H9 (cell line): ENCODE measurements at regions not wholly inside any gene's neighbourhood (a gene's known extent, or its start where the extent isn't known, plus 50 kb on each side); places are given as distances from the start of the nearest gene placed in this dataset.

Experiments
- DNase-seq: peaks from one replicate; pipeline ENCODE4 v3.0.0-alpha.2; 2017
- H2AFZ ChIP-seq: one replicate; pipeline ENCODE4 v1.6.1; 2013; ENCODE audit warnings: mild to moderate bottlenecking, low read length, control low read depth, moderate library complexity
- H2AK5ac ChIP-seq: 2 replicates; pipeline ENCODE4 v1.6.1; 2013; ENCODE audit warnings: low read length, control low read depth, mixed read lengths; ENCODE audit not compliant: insufficient read length
- H2BK120ac ChIP-seq: one replicate; pipeline ENCODE4 v1.6.1; 2013; ENCODE audit warnings: low read depth, mild to moderate bottlenecking, low read length, control low read depth, inconsistent platforms; ENCODE audit not compliant: poor library complexity, severe bottlenecking
- H2BK12ac ChIP-seq: 2 replicates; pipeline ENCODE4 v1.6.1; 2013; ENCODE audit warnings: low read length, control low read depth, mixed read lengths, low read depth; ENCODE audit not compliant: insufficient read length
- H2BK15ac ChIP-seq: 2 replicates; pipeline ENCODE4 v1.6.1; 2013; ENCODE audit warnings: low read depth, low read length, control low read depth
- H2BK20ac ChIP-seq: one replicate; pipeline ENCODE4 v1.6.1; 2013; ENCODE audit warnings: low read depth, mild to moderate bottlenecking, low read length, control low read depth, inconsistent platforms; ENCODE audit not compliant: poor library complexity, severe bottlenecking
- H2BK5ac ChIP-seq: 2 replicates; pipeline ENCODE4 v1.6.1; 2013; ENCODE audit warnings: low read length, control low read depth, mixed read lengths; ENCODE audit not compliant: insufficient read length
- H3K14ac ChIP-seq: 2 replicates; pipeline ENCODE4 v1.6.1; 2013; ENCODE audit warnings: low read length, control low read depth; ENCODE audit not compliant: insufficient read depth
- H3K18ac ChIP-seq: 2 replicates; pipeline ENCODE4 v1.6.1; 2013; ENCODE audit warnings: low read depth, mild to moderate bottlenecking, mixed read lengths, low read length, control low read depth; ENCODE audit not compliant: insufficient read length
- H3K23ac ChIP-seq: 2 replicates; pipeline ENCODE4 v1.6.1; 2013; ENCODE audit warnings: low read length, control low read depth, mixed read lengths, low read depth; ENCODE audit not compliant: insufficient read length
- H3K23me2 ChIP-seq: 2 replicates; pipeline ENCODE4 v1.6.1; 2013; ENCODE audit warnings: low read depth, mild to moderate bottlenecking, mixed read lengths, low read length, control low read depth; ENCODE audit not compliant: insufficient read length, poor library complexity, severe bottlenecking
- H3K27ac ChIP-seq: 2 replicates; pipeline ENCODE4 v1.5.1; 2013; ENCODE audit warnings: low read length, control low read depth, mixed read lengths, low read depth; ENCODE audit not compliant: insufficient read length
- H3K27me3 ChIP-seq: 2 replicates; pipeline ENCODE4 v1.6.1; 2013; ENCODE audit warnings: low read length, control low read depth, inconsistent platforms; ENCODE audit not compliant: insufficient read depth
- H3K4ac ChIP-seq: 2 replicates; pipeline ENCODE4 v1.6.1; 2013; ENCODE audit warnings: low read depth, mild to moderate bottlenecking, control low read depth, inconsistent platforms, low read length, moderate library complexity
- H3K4me1 ChIP-seq: 2 replicates; pipeline ENCODE4 v1.6.1; 2013; ENCODE audit warnings: low read length, control low read depth, inconsistent platforms; ENCODE audit not compliant: insufficient read depth
- H3K4me2 ChIP-seq: 2 replicates; pipeline ENCODE4 v1.6.1; 2013; ENCODE audit warnings: low read length, control low read depth, mixed read lengths; ENCODE audit not compliant: insufficient read length, insufficient read depth
- H3K56ac ChIP-seq: 2 replicates; pipeline ENCODE4 v1.6.1; 2013; ENCODE audit warnings: low read depth, mild to moderate bottlenecking, mixed read lengths, low read length, control low read depth; ENCODE audit not compliant: insufficient read length
- H3K79me1 ChIP-seq: 2 replicates; pipeline ENCODE4 v1.6.1; 2013; ENCODE audit warnings: low read depth, mild to moderate bottlenecking, moderate library complexity, low read length, control low read depth, inconsistent platforms; ENCODE audit not compliant: insufficient read depth, poor library complexity, severe bottlenecking
- H3K79me2 ChIP-seq: 2 replicates; pipeline ENCODE4 v1.6.1; 2013; ENCODE audit warnings: low read length, control low read depth, inconsistent platforms; ENCODE audit not compliant: insufficient read depth
- H3K9ac ChIP-seq: 2 replicates; pipeline ENCODE4 v1.6.1; 2013; ENCODE audit warnings: low read length, control low read depth, mixed read lengths; ENCODE audit not compliant: insufficient read length; ENCODE audit errors: extremely low read depth
- H3K9me3 ChIP-seq: one replicate; pipeline ENCODE4 v1.6.1; 2013; ENCODE audit warnings: low read depth, low read length, inconsistent platforms; ENCODE audit not compliant: control insufficient read depth
- H3T11ph ChIP-seq: one replicate; pipeline ENCODE4 v1.6.1; 2013; ENCODE audit warnings: mild to moderate bottlenecking, low read length, control low read depth, inconsistent platforms
- H4K20me1 ChIP-seq: one replicate; pipeline ENCODE4 v1.6.1; 2013; ENCODE audit not compliant: control insufficient read depth, insufficient read length, insufficient read depth
- H4K5ac ChIP-seq: 2 replicates; pipeline ENCODE4 v1.6.1; 2013; ENCODE audit warnings: low read depth, mild to moderate bottlenecking, mixed read lengths, low read length, control low read depth; ENCODE audit not compliant: insufficient read length
- H4K8ac ChIP-seq: replicated peaks from 2 replicates; pipeline ENCODE4 v1.6.1; 2013; ENCODE audit warnings: low read length, control low read depth, mixed read lengths, low read depth; ENCODE audit not compliant: insufficient read length
- H4K91ac ChIP-seq: 2 replicates; pipeline ENCODE4 v1.6.1; 2013; ENCODE audit warnings: low read depth, mild to moderate bottlenecking, moderate library complexity, mixed read lengths, low read length, control low read depth; ENCODE audit not compliant: insufficient read length
- H3K27ac Mint-ChIP-seq, 3 experiments: 2 replicates in 2 of 3; 3 replicates in 1 of 3; pipeline ENCODE4 v1.8.0; 2020 to 2021; ENCODE audit warnings: mixed read lengths in 3 of 3, mild to moderate bottlenecking in 1 of 3, moderate library complexity in 1 of 3
- H3K27me3 Mint-ChIP-seq: 2 replicates; pipeline ENCODE4 v1.8.0; 2021; ENCODE audit warnings: low read depth, mild to moderate bottlenecking, moderate library complexity, mixed read lengths
- H3K36me3 Mint-ChIP-seq, 3 experiments: 2 replicates in 2 of 3; 3 replicates in 1 of 3; pipeline ENCODE4 v1.8.0; 2020 to 2021; ENCODE audit warnings: low read depth in 3 of 3, mixed read lengths in 3 of 3; ENCODE audit not compliant: insufficient read depth in 1 of 3
- H3K4me1 Mint-ChIP-seq, 2 experiments: 2 replicates each; pipeline ENCODE4 v1.8.0; 2020; ENCODE audit warnings: mixed read lengths in 2 of 2
- H3K4me3 Mint-ChIP-seq, 2 experiments: 2 replicates in 1 of 2; 3 replicates in 1 of 2; pipeline ENCODE4 v1.8.0; 2020 to 2021; ENCODE audit warnings: mild to moderate bottlenecking in 2 of 2, mixed read lengths in 2 of 2, moderate library complexity in 1 of 2
- H3K9me3 Mint-ChIP-seq, 2 experiments: 2 replicates in 1 of 2; 3 replicates in 1 of 2; pipeline ENCODE4 v1.8.0; 2020; ENCODE audit warnings: mild to moderate bottlenecking in 2 of 2, mixed read lengths in 2 of 2, moderate library complexity in 1 of 2
- CTCF ChIP-seq: fragments of 200-600 bp; sonication (generic); conservative IDR thresholded peaks from 3 replicates; pipeline ENCODE4 v1.8.0; 2021; ENCODE audit warnings: antibody characterized with exemption, mild to moderate bottlenecking
- WGBS: extraction: QIAGEN DNeasy Blood & Tissue Kit; methylation state at CpG from one replicate; pipeline ENCODE4 v1.1.7; 2013; ENCODE audit warnings: missing lambda C conversion rate, low lambda C conversion rate, mixed read lengths; ENCODE audit not compliant: insufficient read length; ENCODE audit errors: extremely low coverage; 5-methylcytosine and 5-hydroxymethylcytosine counted together

- TF ChIP-seq CTCF, result no peak
- Histone ChIP-seq H3K9me3 (no peaks in the 10 kb centered on the region), H3K27ac (no peak overlapping the region), H2BK5ac (no peak overlapping the region), H3K4me2 (no peak overlapping the region), H3K4ac (no peak overlapping the region), H3K23me2 (no peaks in the 10 kb centered on the region), H2AK5ac (no peak overlapping the region), H3K18ac (no peak overlapping the region), H3K79me1 (no peaks in the 10 kb centered on the region), H4K91ac (no peak overlapping the region), H4K8ac (no peak overlapping the region), H3K9ac (no peak overlapping the region), H3K79me2 (no peaks in the 10 kb centered on the region), H3K27me3 (no peaks in the 10 kb centered on the region), H3K23ac (no peak overlapping the region), H2BK12ac (no peak overlapping the region), H3K14ac (no peak overlapping the region), H2AFZ (no peak overlapping the region), H4K5ac (no peak overlapping the region), H3K56ac (no peak overlapping the region), H3K4me1 (no peaks in the 10 kb centered on the region), H2BK20ac (no peak overlapping the region), H4K20me1 (no peaks in the 10 kb centered on the region), H3T11ph (no peak overlapping the region), H2BK15ac (no peak overlapping the region), H2BK120ac (no peak overlapping the region)
- H3K4me3 Mint-ChIP-seq, result no peak overlapping the region
- no peak for DNase-seq
- no peak overlapping the region for H3K27ac Mint-ChIP-seq
- H3K9me3 Mint-ChIP-seq, result no peaks in the 10 kb centered on the region
- WGBS, result no CpG with 5 or more reads among the region's 2 CpGs
- no peaks in the 10 kb centered on the region for H3K27me3 Mint-ChIP-seq
- no peaks in the 10 kb centered on the region for H3K36me3 Mint-ChIP-seq
- peaks cover 0 to under 1% of the 10 kb centered on the region in 2 experiments; a peak in 1 of 4 replicates for H3K4me1 Mint-ChIP-seq
These were observed 90.9 kb upstream of the GRIA1 start for GRCh38 chr5:153399595-153399994.
